PFSK-1 (cell line): ENCODE measurements at regions not wholly inside any gene's neighbourhood (a gene's known extent, or its start where the extent isn't known, plus 50 kb on each side); places are given as distances from the start of the nearest gene placed in this dataset.

ENCODE experiments used
- POLR2AphosphoS5 ChIP-seq: IDR thresholded peaks from 2 replicates; pipeline ENCODE4 v1.6.1; 2012; ENCODE audit warnings: low read depth, mild to moderate bottlenecking, control low read depth, low read length, moderate library complexity
- REST ChIP-seq, 2 experiments: IDR thresholded peaks; 2 replicates each; pipeline versions ENCODE4 v1.6.1 to v1.8.0; 2011 to 2012; ENCODE audit warnings: low read depth in 2 of 2, low read length in 2 of 2, control low read depth in 1 of 2, inconsistent platforms in 1 of 2, mild to moderate bottlenecking in 1 of 2, moderate library complexity in 1 of 2; ENCODE audit not compliant: insufficient read depth in 1 of 2
- SIN3A ChIP-seq: IDR thresholded peaks from 2 replicates; pipeline ENCODE4 v1.6.1; 2012; ENCODE audit warnings: mild to moderate bottlenecking, low read length, moderate library complexity, borderline replicate concordance; ENCODE audit not compliant: insufficient read depth
- TAF1 ChIP-seq: IDR thresholded peaks from 2 replicates; pipeline ENCODE4 v1.6.1; 2012; ENCODE audit warnings: low read length, control low read depth, borderline replicate concordance; ENCODE audit not compliant: insufficient read depth

DNA sequence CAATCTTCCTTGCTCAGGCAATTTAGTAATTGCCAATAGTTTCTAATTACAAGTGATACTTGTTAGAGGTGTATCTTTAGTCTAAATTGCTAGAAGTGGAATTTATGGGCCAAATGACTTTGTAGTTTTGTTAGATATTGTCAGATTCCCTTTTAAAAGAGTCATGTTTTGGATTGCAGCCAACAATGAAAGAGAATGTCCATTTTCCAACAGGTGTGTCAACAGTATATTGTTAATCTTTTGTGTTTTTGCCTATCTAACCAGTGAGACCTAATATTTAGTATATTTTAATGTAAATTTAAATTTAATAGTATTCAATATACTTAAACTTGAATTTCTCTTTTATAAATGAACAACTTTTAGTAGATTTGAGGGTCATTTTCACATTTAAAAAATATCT is 259.4 kb upstream of the ETAA1 start:
- TF ChIP-seq POLR2AphosphoS5 (no peak), REST (IDR thresholded peaks at IDR 0.05; ENCODE audit: insufficient read depth in 1 of 2, low read depth in 2 of 2, low read length in 2 of 2) (no peak), TAF1 (no peak), SIN3A (no peak)
